ENCODE measurements at regions not wholly inside any gene's neighbourhood (a gene's known extent, or its start where the extent isn't known, plus 50 kb on each side); places are given as distances from the start of the nearest gene placed in this dataset.

- DNase-seq (ENCODE audit: low spot score): no peak
Observed at GRCh38 chr12:3959799-3960560, 86.8 kb upstream of the PARP11 start.

GRCh38 chr12:3958534-3958933, 85.3 kb upstream of the PARP11 start:
- no peak for DNase-seq (ENCODE audit: low spot score)

- no peak for DNase-seq (ENCODE audit: low spot score)
Observed at GRCh38 chr12:3951380-3952135, 78.4 kb upstream of the PARP11 start.

GRCh38 chr12:3950714-3951320, 77.6 kb upstream of the PARP11 start:
- no peak for DNase-seq (ENCODE audit: low spot score)

GRCh38 chr12:3947781-3948180, 74.6 kb upstream of the PARP11 start:
- DNase-seq (ENCODE audit: low spot score): no peak

GRCh38 chr12:3945671-3946070, 72.5 kb upstream of the PARP11 start:
- DNase-seq (ENCODE audit: low spot score): no peak

- no peak for DNase-seq (ENCODE audit: low spot score)
Observed at GRCh38 chr12:3944620-3945019, 71.4 kb upstream of the PARP11 start.

GRCh38 chr12:3938042-3938544, 64.9 kb upstream of the PARP11 start:
- no peak for DNase-seq (ENCODE audit: low spot score)

- DNase-seq (ENCODE audit: low spot score): no peak
Observed at GRCh38 chr12:3935078-3935477, 61.9 kb upstream of the PARP11 start.

- DNase-seq (ENCODE audit: low spot score): no peak
Observed at GRCh38 chr12:3933819-3934192, 60.6 kb upstream of the PARP11 start.

- no peak for DNase-seq (ENCODE audit: low spot score)
Observed at GRCh38 chr12:3933074-3933818, 60.0 kb upstream of the PARP11 start.

GRCh38 chr12:3931776-3932175, 58.6 kb upstream of the PARP11 start:
- DNase-seq (ENCODE audit: low spot score): no peak

GRCh38 chr12:3931206-3931605, 58.0 kb upstream of the PARP11 start:
- no peak for DNase-seq (ENCODE audit: low spot score)

- peak; percentile 11 for DNase-seq (ENCODE audit: low spot score)
Observed at GRCh38 chr12:3929875-3930615, 56.8 kb upstream of the PARP11 start.

- DNase-seq (ENCODE audit: low spot score): no peak
Observed at GRCh38 chr12:3928538-3929184, 55.5 kb upstream of the PARP11 start.

- DNase-seq (ENCODE audit: low spot score): no peak
Observed at GRCh38 chr12:3925621-3926020, 52.4 kb upstream of the PARP11 start.

GRCh38 chr12:3924761-3925160, 51.6 kb upstream of the PARP11 start:
- DNase-seq (ENCODE audit: low spot score): no peak

GRCh38 chr12:3923021-3923420, 49.8 kb upstream of the PARP11 start:
- no peak for DNase-seq (ENCODE audit: low spot score)

Data from globus pallidus (tissue), 1 donor.